HCT116 (cell line): ENCODE measurements at regions not wholly inside any gene's neighbourhood (a gene's known extent, or its start where the extent isn't known, plus 50 kb on each side); places are given as distances from the start of the nearest gene placed in this dataset.

Source experiments
- EGR1 ChIP-seq: IDR thresholded peaks from 2 replicates; pipeline ENCODE4 v1.6.1; 2012; ENCODE audit warnings: low read depth
- ELF1 ChIP-seq: IDR thresholded peaks from 2 replicates; pipeline ENCODE4 v1.6.1; 2012; ENCODE audit warnings: low read depth, borderline replicate concordance
- EZH2 ChIP-seq: fragments of 200-600 bp; sonication (generic); IDR thresholded peaks from 2 replicates; pipeline ENCODE4 v1.6.1; 2017; ENCODE audit warnings: antibody characterized with exemption, mixed run types
- POLR2A ChIP-seq: IDR thresholded peaks from 2 replicates; pipeline ENCODE4 v1.7.0; 2011; ENCODE audit warnings: borderline replicate concordance; ENCODE audit not compliant: insufficient read depth, insufficient read length; ENCODE audit errors: extremely low read depth
- POLR2AphosphoS5 ChIP-seq: IDR thresholded peaks from 2 replicates; pipeline ENCODE4 v1.6.1; 2011; ENCODE audit warnings: mild to moderate bottlenecking, low read depth, low read length, moderate library complexity
- REST ChIP-seq: IDR thresholded peaks from 2 replicates; pipeline ENCODE4 v1.6.1; 2012; ENCODE audit warnings: low read depth
- SIN3A ChIP-seq: IDR thresholded peaks from 2 replicates; pipeline ENCODE4 v1.6.1; 2012; ENCODE audit warnings: low read depth
- SRF ChIP-seq: IDR thresholded peaks from 2 replicates; pipeline ENCODE4 v1.6.1; 2012; ENCODE audit warnings: low read depth
- TF ChIP-seq, protein P1 (sequence below), 3 experiments: fragments of 200-600 bp in 1 of 3; sonication (generic) in 1 of 3; IDR thresholded peaks in 2 of 3; conservative IDR thresholded peaks in 1 of 3; 2 replicates each; pipeline ENCODE4 v1.5.1; 2012 to 2017; ENCODE audit warnings: low read depth in 2 of 3, low read length in 2 of 3, antibody characterized with exemption in 1 of 3, borderline replicate concordance in 1 of 3, control low read depth in 1 of 3, mild to moderate bottlenecking in 1 of 3, mixed read lengths in 1 of 3, mixed run types in 1 of 3, moderate library complexity in 1 of 3; ENCODE audit not compliant: insufficient read depth in 1 of 3

- TF ChIP-seq EZH2 (no peak), ELF1 (no peak), REST (no peak), POLR2AphosphoS5 (no peak), SIN3A (no peak), SRF (no peak), POLR2A (no peak), EGR1 (no peak)
- TF ChIP-seq, protein P1, sequence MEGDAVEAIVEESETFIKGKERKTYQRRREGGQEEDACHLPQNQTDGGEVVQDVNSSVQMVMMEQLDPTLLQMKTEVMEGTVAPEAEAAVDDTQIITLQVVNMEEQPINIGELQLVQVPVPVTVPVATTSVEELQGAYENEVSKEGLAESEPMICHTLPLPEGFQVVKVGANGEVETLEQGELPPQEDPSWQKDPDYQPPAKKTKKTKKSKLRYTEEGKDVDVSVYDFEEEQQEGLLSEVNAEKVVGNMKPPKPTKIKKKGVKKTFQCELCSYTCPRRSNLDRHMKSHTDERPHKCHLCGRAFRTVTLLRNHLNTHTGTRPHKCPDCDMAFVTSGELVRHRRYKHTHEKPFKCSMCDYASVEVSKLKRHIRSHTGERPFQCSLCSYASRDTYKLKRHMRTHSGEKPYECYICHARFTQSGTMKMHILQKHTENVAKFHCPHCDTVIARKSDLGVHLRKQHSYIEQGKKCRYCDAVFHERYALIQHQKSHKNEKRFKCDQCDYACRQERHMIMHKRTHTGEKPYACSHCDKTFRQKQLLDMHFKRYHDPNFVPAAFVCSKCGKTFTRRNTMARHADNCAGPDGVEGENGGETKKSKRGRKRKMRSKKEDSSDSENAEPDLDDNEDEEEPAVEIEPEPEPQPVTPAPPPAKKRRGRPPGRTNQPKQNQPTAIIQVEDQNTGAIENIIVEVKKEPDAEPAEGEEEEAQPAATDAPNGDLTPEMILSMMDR (IDR thresholded peaks at IDR 0.05 in 2 of 3, conservative IDR thresholded peaks at IDR 0.05 in 1 of 3; ENCODE audit: borderline replicate concordance in 1 of 3, insufficient read depth in 1 of 3, low read depth in 2 of 3, low read length in 2 of 3): no peak
Observed at GRCh38 chr1:208336137-208336518, 91.9 kb upstream of the PLXNA2 start.
